DND-41 (cell line): ENCODE measurements at regions not wholly inside any gene's neighbourhood (a gene's known extent, or its start where the extent isn't known, plus 50 kb on each side); places are given as distances from the start of the nearest gene placed in this dataset.

Experiments
- ATAC-seq: fragments of 200-7000 bp; cut with Tn5 transposase; 3 replicates; pipeline ENCODE4 v1.9.1; 2021; ENCODE audit warnings: low read depth; ENCODE audit not compliant: insufficient read depth
- DNase-seq: peaks from one replicate; pipeline ENCODE4 v3.0.0-alpha.2; 2020
- H2AFZ ChIP-seq: 2 replicates; pipeline ENCODE4 v1.6.0; 2012; ENCODE audit warnings: low read depth, low read length
- H3K27ac ChIP-seq: 2 replicates; pipeline ENCODE4 v1.5.1; 2012; ENCODE audit warnings: low read length, inconsistent platforms
- H3K27me3 ChIP-seq: fragments of 200-600 bp; sonication (generic); 2 replicates; pipeline ENCODE4 v1.6.0; 2012; ENCODE audit warnings: low read length, mild to moderate bottlenecking, inconsistent platforms; ENCODE audit not compliant: insufficient read depth, poor library complexity
- H3K36me3 ChIP-seq: 2 replicates; pipeline ENCODE4 v1.5.1; 2012; ENCODE audit warnings: low read length, inconsistent platforms; ENCODE audit not compliant: insufficient read depth
- H3K4me1 ChIP-seq: 2 replicates; pipeline ENCODE4 v1.5.1; 2012; ENCODE audit warnings: mild to moderate bottlenecking, low read length; ENCODE audit not compliant: insufficient read depth
- H3K4me2 ChIP-seq: 2 replicates; pipeline ENCODE4 v1.6.0; 2012; ENCODE audit warnings: mild to moderate bottlenecking, moderate library complexity, low read length, inconsistent platforms; ENCODE audit not compliant: insufficient read depth
- H3K4me3 ChIP-seq, 2 experiments: fragments of 200-600 bp in 1 of 2; shearing (Covaris generic) in 1 of 2; 2 replicates each; pipeline ENCODE4 v1.5.1; 2012 to 2016; ENCODE audit warnings: inconsistent platforms in 2 of 2, low read length in 2 of 2, mild to moderate bottlenecking in 2 of 2, low read depth in 1 of 2, moderate library complexity in 1 of 2
- H3K79me2 ChIP-seq: 2 replicates; pipeline ENCODE4 v1.6.0; 2012; ENCODE audit warnings: low read length, inconsistent platforms; ENCODE audit not compliant: insufficient read depth
- H3K9ac ChIP-seq: 2 replicates; pipeline ENCODE4 v1.6.0; 2012; ENCODE audit warnings: low read depth, mild to moderate bottlenecking, inconsistent platforms, low read length, moderate library complexity
- H3K9me3 ChIP-seq: 2 replicates; pipeline ENCODE4 v1.5.1; 2012; ENCODE audit warnings: low read length, moderate library complexity, mild to moderate bottlenecking, inconsistent platforms; ENCODE audit not compliant: insufficient read depth, severe bottlenecking
- H4K20me1 ChIP-seq: 2 replicates; pipeline ENCODE4 v1.6.0; 2012; ENCODE audit warnings: low read length; ENCODE audit not compliant: insufficient read depth
- CTCF ChIP-seq: IDR thresholded peaks from 2 replicates; pipeline ENCODE4 v1.5.1; 2012; ENCODE audit warnings: borderline replicate concordance, low read length, moderate library complexity, mild to moderate bottlenecking; ENCODE audit not compliant: poor library complexity, severe bottlenecking; ENCODE audit errors: extremely low read depth
- EZH2 ChIP-seq: IDR thresholded peaks from 3 replicates; pipeline ENCODE4 v1.6.1; 2012; ENCODE audit warnings: borderline replicate concordance, low read depth, mild to moderate bottlenecking, moderate library complexity, low read length, inconsistent platforms; ENCODE audit not compliant: severe bottlenecking

GRCh38 chr2:71861186-71862160, 286.2 kb downstream of the CYP26B1 start:
- DNase-seq: no peak

GRCh38 chr2:71860381-71860926, 287.2 kb downstream of the CYP26B1 start:
- Histone ChIP-seq H3K36me3 (no peaks in the 10 kb centered on the region), H3K4me3 (no peak overlapping the region), H2AFZ (no peak overlapping the region), H3K4me1 (no peaks in the 10 kb centered on the region), H3K4me2 (no peak overlapping the region), H4K20me1 (no peaks in the 10 kb centered on the region; the same call in 1 of the 2 replicates), H3K79me2 (no peaks in the 10 kb centered on the region), H3K9me3 (no peaks in the 10 kb centered on the region), H3K27me3 (no peaks in the 10 kb centered on the region), H3K27ac (no peak overlapping the region), H3K9ac (no peak overlapping the region)
- ATAC-seq (no peak), DNase-seq (no peak)
- no peak for TF ChIP-seq EZH2
- no peak for TF ChIP-seq CTCF

More at GRCh38 chr2:71861186-71862160, 286.2 kb downstream of the CYP26B1 start:
- H3K27ac ChIP-seq: no peak overlapping the region
- no peak for TF ChIP-seq CTCF
- TF ChIP-seq EZH2: no peak
- no peaks in the 10 kb centered on the region for H3K9me3 ChIP-seq
- H4K20me1 ChIP-seq: no peaks in the 10 kb centered on the region; the same call in 1 of the 2 replicates
- no peaks in the 10 kb centered on the region for H3K27me3 ChIP-seq
- H3K9ac ChIP-seq: no peak overlapping the region
- no peak overlapping the region for H3K4me2 ChIP-seq
- no peak overlapping the region for H3K4me3 ChIP-seq
- no peaks in the 10 kb centered on the region for H3K79me2 ChIP-seq
- no peak for ATAC-seq
- H3K36me3 ChIP-seq: no peaks in the 10 kb centered on the region
- no peak overlapping the region for H2AFZ ChIP-seq
- H3K4me1 ChIP-seq: no peaks in the 10 kb centered on the region

GRCh38 chr2:71859211-71859847, 288.3 kb downstream of the CYP26B1 start:
- no peak for ATAC-seq
- no peaks in the 10 kb centered on the region for H3K79me2 ChIP-seq
- no peak overlapping the region for H3K4me3 ChIP-seq
- H4K20me1 ChIP-seq: no peaks in the 10 kb centered on the region; the same call in 1 of the 2 replicates
- H3K36me3 ChIP-seq: no peaks in the 10 kb centered on the region
- no peak overlapping the region for H3K27ac ChIP-seq
- H3K27me3 ChIP-seq: no peaks in the 10 kb centered on the region
- no peak overlapping the region for H3K4me2 ChIP-seq
- H3K4me1 ChIP-seq: no peaks in the 10 kb centered on the region
- H3K9me3 ChIP-seq: no peaks in the 10 kb centered on the region
- no peak for DNase-seq
- TF ChIP-seq EZH2 (no peak), CTCF (no peak)
- no peak overlapping the region for H2AFZ ChIP-seq
- H3K9ac ChIP-seq: no peak overlapping the region
